CD4-positive, alpha-beta memory T cell (primary cell): ENCODE measurements at regions not wholly inside any gene's neighbourhood (a gene's known extent, or its start where the extent isn't known, plus 50 kb on each side); places are given as distances from the start of the nearest gene placed in this dataset.

Source experiments
- CTCF ChIA-PET: fragments of 350-600 bp; sonication (Branson Sonifier 250); formaldehyde crosslinking; loops from one replicate; lab custom pipeline; 2021; ENCODE audit warnings: inconsistent platforms; ENCODE audit not compliant: partially characterized antibody; lab: Charles Lee
- POLR2A ChIA-PET: fragments of 350-600 bp; sonication (Branson Sonifier 250); formaldehyde crosslinking; loops from one replicate; lab custom pipeline; 2021; ENCODE audit not compliant: partially characterized antibody; lab: Charles Lee
- DNase-seq, 5 donors: peaks; one replicate each; pipeline versions ENCODE4 v3.0.0 to v3.0.0-alpha.2; 2020 to 2022; ENCODE audit warnings: mixed read lengths in 1 of 5
- H3K27ac ChIP-seq: one replicate; pipeline ENCODE4 v1.7.0; 2013; ENCODE audit warnings: low read depth, low read length
- H3K27me3 ChIP-seq: 2 replicates; pipeline ENCODE4 v1.7.0; 2013; ENCODE audit warnings: mild to moderate bottlenecking, low read length, moderate library complexity; ENCODE audit not compliant: insufficient read depth
- H3K36me3 ChIP-seq: 2 replicates; pipeline ENCODE4 v1.7.0; 2013; ENCODE audit warnings: mild to moderate bottlenecking, low read length, moderate library complexity; ENCODE audit not compliant: insufficient read depth
- H3K4me1 ChIP-seq: 2 replicates; pipeline ENCODE4 v1.7.0; 2013; ENCODE audit warnings: mild to moderate bottlenecking, low read length, moderate library complexity; ENCODE audit not compliant: insufficient read depth
- H3K4me3 ChIP-seq, 2 donors: one replicate each; pipeline ENCODE4 v1.7.0; 2013; ENCODE audit warnings: low read length in 2 of 2, mild to moderate bottlenecking in 1 of 2
- H3K9me3 ChIP-seq, 2 donors: one replicate each; pipeline ENCODE4 v1.7.0; 2013; ENCODE audit warnings: low read length in 2 of 2, control low read depth in 1 of 2; ENCODE audit not compliant: control insufficient read depth in 1 of 2
- H3K27ac Mint-ChIP-seq, 7 donors: one replicate each; pipeline ENCODE4 v1.8.0; 2020 to 2021; ENCODE audit warnings: mixed read lengths in 7 of 7, mild to moderate bottlenecking in 6 of 7, inconsistent platforms in 3 of 7, moderate library complexity in 3 of 7
- H3K27me3 Mint-ChIP-seq, 2 donors: one replicate each; pipeline ENCODE4 v1.8.0; 2020 to 2021; ENCODE audit warnings: mixed read lengths in 2 of 2
- H3K36me3 Mint-ChIP-seq, 2 donors: one replicate each; pipeline ENCODE4 v1.8.0; 2020 to 2021; ENCODE audit warnings: mixed read lengths in 2 of 2, inconsistent platforms in 1 of 2, mild to moderate bottlenecking in 1 of 2
- H3K4me1 Mint-ChIP-seq, 4 donors: one replicate each; pipeline ENCODE4 v1.8.0; 2020 to 2021; ENCODE audit warnings: mixed read lengths in 4 of 4, mild to moderate bottlenecking in 1 of 4
- H3K4me3 Mint-ChIP-seq, 8 donors: one replicate each; pipeline ENCODE4 v1.8.0; 2020 to 2021; ENCODE audit warnings: mixed read lengths in 8 of 8, mild to moderate bottlenecking in 7 of 8, moderate library complexity in 6 of 8, inconsistent platforms in 3 of 8
- H3K9me3 Mint-ChIP-seq, 8 donors: one replicate each; pipeline ENCODE4 v1.8.0; 2020 to 2021; ENCODE audit warnings: mixed read lengths in 8 of 8, mild to moderate bottlenecking in 5 of 8, inconsistent platforms in 3 of 8, moderate library complexity in 1 of 8
- intact Hi-C: fragments of 100-400 bp; cut with micrococcal nuclease; formaldehyde crosslinking; loops from one replicate; pipeline ENCODE4 v1.15.1; 2023

DNA sequence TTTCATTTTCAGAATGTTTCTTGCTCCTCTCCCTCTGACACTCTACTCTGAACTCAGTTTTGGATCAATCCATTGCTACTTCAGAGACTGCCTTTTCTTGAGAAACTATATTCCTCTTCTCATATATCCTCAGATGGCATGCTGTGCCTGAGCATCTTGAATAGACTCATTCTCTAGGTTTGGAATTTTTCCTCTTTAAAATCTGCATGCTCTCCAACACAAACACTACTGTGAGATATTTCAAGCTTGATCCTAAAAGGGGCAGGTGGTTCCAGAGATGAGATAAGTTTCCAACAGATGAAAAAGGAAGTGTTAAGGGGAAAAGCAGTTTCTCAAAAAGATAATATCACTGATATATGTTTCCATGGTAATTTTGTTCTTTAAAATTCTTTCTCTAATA, 742.2 kb upstream of the EPHA6 start:
- intact Hi-C loops = no loop called here
- Histone ChIP-seq H3K27me3 (no peaks in the 10 kb centered on the region), H3K9me3 (no peaks in the 10 kb centered on the region), H3K4me3 (no peak overlapping the region), H3K27ac (no peak overlapping the region), H3K4me1 (no peaks in the 10 kb centered on the region), H3K36me3 (no peaks in the 10 kb centered on the region)
- ChIA-PET POLR2A (no interaction called here), CTCF (no interaction called here)
- Mint-ChIP-seq H3K27ac (no peak overlapping the region), H3K4me3 (no peak overlapping the region), H3K27me3 (no peaks in the 10 kb centered on the region), H3K36me3 (no peaks in the 10 kb centered on the region), H3K9me3 (peaks cover 0 to 15% (median 4%) of the 10 kb centered on the region in 8 donors), H3K4me1 (no peaks in the 10 kb centered on the region)
- no peak for DNase-seq

DNA sequence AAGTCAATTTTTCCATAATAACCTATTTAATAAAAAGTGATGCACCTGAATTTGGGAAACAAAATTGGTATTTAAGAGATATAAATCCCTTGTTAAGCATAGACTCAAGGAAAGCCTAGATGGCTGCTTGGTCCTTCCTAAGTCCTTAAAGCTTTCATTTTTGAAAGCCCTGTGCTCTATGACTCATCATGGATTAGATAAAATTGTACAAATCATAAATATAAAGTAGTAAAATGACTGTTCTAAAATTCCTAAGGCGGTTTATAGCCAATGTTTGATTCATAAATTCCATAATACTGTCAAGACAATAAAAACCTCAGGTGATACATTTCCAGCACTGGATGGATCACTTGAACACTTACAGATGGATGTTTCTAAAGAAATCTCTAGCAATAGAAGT, 730.8 kb upstream of the EPHA6 start:
- H3K36me3 Mint-ChIP-seq = no peaks in the 10 kb centered on the region
- peaks cover 0 to 8% (median under 1%) of the 10 kb centered on the region in 8 donors for H3K9me3 Mint-ChIP-seq
- no peak overlapping the region for H3K27ac ChIP-seq
- no peaks in the 10 kb centered on the region for H3K27me3 ChIP-seq
- no peaks in the 10 kb centered on the region for H3K27me3 Mint-ChIP-seq
- no peaks in the 10 kb centered on the region for H3K4me1 ChIP-seq
- no peaks in the 10 kb centered on the region for H3K4me1 Mint-ChIP-seq
- no peak for DNase-seq
- H3K36me3 ChIP-seq = no peaks in the 10 kb centered on the region
- CTCF ChIA-PET = no interaction called here
- no peak overlapping the region for H3K4me3 Mint-ChIP-seq
- H3K27ac Mint-ChIP-seq = no peak overlapping the region
- H3K4me3 ChIP-seq = no peak overlapping the region
- no peaks in the 10 kb centered on the region for H3K9me3 ChIP-seq
- intact Hi-C loops = no loop called here
- POLR2A ChIA-PET = no interaction called here

DNA sequence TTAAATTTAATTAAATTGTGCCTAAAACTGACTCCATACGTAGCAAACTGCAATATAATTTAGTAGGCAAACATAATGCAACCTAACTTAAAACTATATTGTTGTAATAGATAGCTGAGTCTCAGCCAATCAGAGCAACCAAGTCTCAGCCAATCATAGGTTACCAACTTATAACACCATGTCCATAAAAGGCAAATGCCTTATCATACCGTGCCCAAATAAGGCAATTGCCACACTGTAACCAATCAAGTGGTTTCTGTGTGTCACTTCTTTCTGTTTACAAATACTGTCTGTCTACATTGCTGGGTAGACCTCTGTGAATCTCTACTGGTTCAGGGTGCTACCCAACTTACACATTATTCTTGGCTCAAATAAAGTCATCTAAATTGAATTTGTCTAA, 728.4 kb upstream of the EPHA6 start:
- POLR2A ChIA-PET = no interaction called here
- Histone ChIP-seq H3K36me3 (no peaks in the 10 kb centered on the region), H3K27me3 (no peaks in the 10 kb centered on the region), H3K27ac (no peak overlapping the region), H3K4me1 (no peaks in the 10 kb centered on the region), H3K9me3 (no peaks in the 10 kb centered on the region), H3K4me3 (no peak overlapping the region)
- Mint-ChIP-seq H3K27me3 (no peaks in the 10 kb centered on the region), H3K36me3 (no peaks in the 10 kb centered on the region), H3K4me3 (no peak overlapping the region), H3K27ac (no peak overlapping the region), H3K4me1 (no peaks in the 10 kb centered on the region), H3K9me3 (peaks cover 0 to 8% (median 3%) of the 10 kb centered on the region in 8 donors)
- CTCF ChIA-PET = no interaction called here
- no peak for DNase-seq
- intact Hi-C loops = no loop called here

GRCh38 chr3:96101006-96101560, 713.3 kb upstream of the EPHA6 start:
- H3K4me1 Mint-ChIP-seq = no peaks in the 10 kb centered on the region
- ChIA-PET POLR2A (no interaction called here), CTCF (no interaction called here)
- no peak for DNase-seq
- intact Hi-C loops = no loop called here
- Histone ChIP-seq H3K27ac (no peak overlapping the region), H3K9me3 (no peaks in the 10 kb centered on the region), H3K4me3 (no peak overlapping the region), H3K27me3 (no peaks in the 10 kb centered on the region), H3K36me3 (no peaks in the 10 kb centered on the region), H3K4me1 (no peaks in the 10 kb centered on the region)
- no peaks in the 10 kb centered on the region for H3K36me3 Mint-ChIP-seq
- no peaks in the 10 kb centered on the region for H3K27me3 Mint-ChIP-seq
- H3K27ac Mint-ChIP-seq = no peak overlapping the region
- H3K4me3 Mint-ChIP-seq = no peak overlapping the region
- peaks cover 0 to 6% (median under 1%) of the 10 kb centered on the region in 8 donors for H3K9me3 Mint-ChIP-seq

GRCh38 chr3:96106701-96107100, 707.7 kb upstream of the EPHA6 start:
- Mint-ChIP-seq H3K4me1 (no peaks in the 10 kb centered on the region), H3K36me3 (no peaks in the 10 kb centered on the region), H3K9me3 (peaks cover 0 to 6% (median 0%) of the 10 kb centered on the region in 8 donors), H3K4me3 (no peak overlapping the region), H3K27ac (no peak overlapping the region), H3K27me3 (no peaks in the 10 kb centered on the region)
- ChIA-PET POLR2A (no interaction called here), CTCF (no interaction called here)
- H3K4me3 ChIP-seq = no peak overlapping the region
- intact Hi-C loops = no loop called here
- no peak overlapping the region for H3K27ac ChIP-seq
- no peaks in the 10 kb centered on the region for H3K9me3 ChIP-seq
- no peaks in the 10 kb centered on the region for H3K4me1 ChIP-seq
- H3K27me3 ChIP-seq = no peaks in the 10 kb centered on the region
- H3K36me3 ChIP-seq = no peaks in the 10 kb centered on the region
- no peak for DNase-seq
